DOHH2 (cell line): ENCODE measurements at regions not wholly inside any gene's neighbourhood (a gene's known extent, or its start where the extent isn't known, plus 50 kb on each side); places are given as distances from the start of the nearest gene placed in this dataset.

Experiments
- H3F3A ChIP-seq: fragments of 200-600 bp; sonication (generic), shearing (Covaris generic); 2 replicates; pipeline ENCODE4 v1.6.0; 2016; ENCODE audit warnings: antibody characterized with exemption, mild to moderate bottlenecking; ENCODE audit not compliant: control insufficient read depth, insufficient read depth
- H3K27ac ChIP-seq: fragments of 200-600 bp; sonication (generic); 2 replicates; pipeline ENCODE4 v1.5.1; 2014; ENCODE audit warnings: low read depth, mild to moderate bottlenecking, low read length, moderate library complexity
- H3K27me3 ChIP-seq: fragments of 200-600 bp; sonication (generic); 2 replicates; pipeline ENCODE4 v1.6.1; 2014; ENCODE audit warnings: mild to moderate bottlenecking, low read length, mixed read lengths; ENCODE audit not compliant: control insufficient read depth
- H3K36me3 ChIP-seq: fragments of 200-600 bp; sonication (generic); 2 replicates; pipeline ENCODE4 v1.6.1; 2014; ENCODE audit warnings: mild to moderate bottlenecking, low read length, moderate library complexity, mixed read lengths; ENCODE audit not compliant: control insufficient read depth
- H3K4me1 ChIP-seq: fragments of 200-600 bp; sonication (generic); 2 replicates; pipeline ENCODE4 v1.6.1; 2014; ENCODE audit warnings: mild to moderate bottlenecking, low read length, mixed read lengths; ENCODE audit not compliant: control insufficient read depth
- H3K4me2 ChIP-seq: fragments of 200-600 bp; sonication (generic); 2 replicates; pipeline ENCODE4 v1.6.0; 2014; ENCODE audit warnings: mild to moderate bottlenecking, low read length, moderate library complexity
- H3K4me3 ChIP-seq: fragments of 200-600 bp; sonication (generic); 2 replicates; pipeline ENCODE4 v1.5.1; 2014; ENCODE audit warnings: mild to moderate bottlenecking, low read length, mixed read lengths
- H3K79me2 ChIP-seq: fragments of 200-600 bp; sonication (generic); 2 replicates; pipeline ENCODE4 v1.6.1; 2014; ENCODE audit warnings: mild to moderate bottlenecking, low read length, mixed read lengths; ENCODE audit not compliant: control insufficient read depth
- H3K9me2 ChIP-seq: fragments of 200-600 bp; sonication (generic); replicated peaks from 2 replicates; pipeline ENCODE4 v1.6.1; 2014; ENCODE audit warnings: mild to moderate bottlenecking, low read length, mixed read lengths; ENCODE audit not compliant: control insufficient read depth
- H3K9me3 ChIP-seq: fragments of 200-600 bp; sonication (generic); 2 replicates; pipeline ENCODE4 v1.6.1; 2014; ENCODE audit warnings: antibody characterized with exemption, low read length, mixed read lengths; ENCODE audit not compliant: control insufficient read depth, insufficient read depth
- H4K20me1 ChIP-seq: fragments of 200-600 bp; sonication (generic); 2 replicates; pipeline ENCODE4 v1.6.0; 2014; ENCODE audit warnings: low read depth, mild to moderate bottlenecking, antibody characterized with exemption, low read length, moderate library complexity; ENCODE audit not compliant: control insufficient read depth, insufficient read depth
- CTCF ChIP-seq: fragments of 200-600 bp; sonication (generic); IDR thresholded peaks from one replicate; pipeline ENCODE4 v1.5.1; 2014; ENCODE audit warnings: antibody characterized with exemption, mild to moderate bottlenecking, low read depth, low read length; ENCODE audit not compliant: poor library complexity, severe bottlenecking
- EZH2phosphoT487 ChIP-seq: fragments of 200-600 bp; sonication (generic); IDR thresholded peaks from 2 replicates; pipeline ENCODE4 v1.6.1; 2017; ENCODE audit warnings: borderline replicate concordance, mild to moderate bottlenecking, antibody characterized with exemption, low read length, moderate library complexity, mixed read lengths

DNA sequence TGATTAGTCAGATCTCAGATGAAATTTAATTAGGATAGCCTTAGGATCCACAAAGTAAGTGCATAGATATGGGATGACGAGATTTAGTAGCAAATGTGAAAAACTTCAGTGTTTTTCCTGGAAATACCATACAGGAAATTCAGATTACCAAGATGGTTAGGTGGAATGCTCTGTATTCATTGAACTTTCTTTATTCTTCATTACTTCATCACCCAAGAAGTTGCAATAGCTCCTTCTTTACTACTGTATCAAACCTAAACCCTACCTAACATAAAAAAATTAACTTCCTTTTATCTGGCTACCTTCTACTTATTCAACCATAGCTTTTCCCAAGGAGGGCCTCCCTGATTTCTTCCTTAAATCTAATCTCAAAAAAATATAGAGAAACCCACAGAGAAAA is 100.4 kb downstream of the TTC6 start:
- H3K9me2 ChIP-seq, result no peaks in the 10 kb centered on the region
- no peaks in the 10 kb centered on the region for H3K4me1 ChIP-seq
- no peaks in the 10 kb centered on the region for H3F3A ChIP-seq
- no peak overlapping the region for H3K4me3 ChIP-seq
- TF ChIP-seq CTCF (no peak), EZH2phosphoT487 (no peak)
- H3K27me3 ChIP-seq, result no peaks in the 10 kb centered on the region
- no peaks in the 10 kb centered on the region for H4K20me1 ChIP-seq
- H3K36me3 ChIP-seq, result no peaks in the 10 kb centered on the region
- no peaks in the 10 kb centered on the region for H3K9me3 ChIP-seq
- no peak overlapping the region for H3K27ac ChIP-seq
- no peak overlapping the region for H3K4me2 ChIP-seq
- no peaks in the 10 kb centered on the region for H3K79me2 ChIP-seq

DNA sequence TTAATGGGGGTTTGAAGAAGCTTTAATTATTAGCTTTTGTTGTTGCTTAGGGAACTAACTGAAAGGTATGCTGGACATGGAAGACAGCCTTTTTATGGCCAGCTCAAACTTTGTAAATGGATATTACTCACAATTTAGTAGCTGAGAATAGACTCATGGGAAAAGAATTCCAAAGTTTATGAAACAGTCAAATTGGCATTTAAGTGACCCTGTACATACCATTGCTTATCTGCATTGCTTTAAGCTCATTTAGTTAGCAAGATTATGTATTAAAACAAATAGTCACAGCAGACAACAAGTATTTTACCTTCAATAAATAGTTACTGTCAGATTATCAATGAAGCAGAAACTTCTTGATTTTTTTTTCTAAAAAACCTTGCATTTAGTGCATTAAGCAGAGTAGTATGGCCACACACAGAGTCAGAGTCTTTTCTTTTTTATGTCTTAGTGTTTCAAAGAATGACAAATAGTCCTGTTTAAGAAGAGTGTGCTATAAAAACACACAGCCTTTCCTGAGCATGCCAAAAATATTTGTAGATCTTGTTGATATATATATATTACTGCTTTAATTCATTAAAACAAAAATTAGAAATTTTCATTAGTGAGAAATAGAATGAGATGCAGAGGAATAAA is 102.2 kb downstream of the TTC6 start:
- Histone ChIP-seq H3K4me3 (no peak overlapping the region), H4K20me1 (no peaks in the 10 kb centered on the region), H3K27me3 (no peaks in the 10 kb centered on the region), H3K36me3 (no peaks in the 10 kb centered on the region), H3K79me2 (no peaks in the 10 kb centered on the region), H3K4me2 (no peak overlapping the region), H3K9me3 (no peaks in the 10 kb centered on the region), H3F3A (no peaks in the 10 kb centered on the region), H3K4me1 (no peaks in the 10 kb centered on the region), H3K27ac (no peak overlapping the region), H3K9me2 (no peaks in the 10 kb centered on the region)
- TF ChIP-seq CTCF (no peak), EZH2phosphoT487 (no peak)

- Histone ChIP-seq H3K4me1 (no peaks in the 10 kb centered on the region), H3F3A (no peaks in the 10 kb centered on the region), H3K9me3 (no peaks in the 10 kb centered on the region), H3K27me3 (no peaks in the 10 kb centered on the region), H3K36me3 (no peaks in the 10 kb centered on the region), H3K4me3 (no peak overlapping the region), H3K79me2 (no peaks in the 10 kb centered on the region), H3K27ac (no peak overlapping the region), H3K4me2 (no peak overlapping the region), H3K9me2 (no peaks in the 10 kb centered on the region), H4K20me1 (no peaks in the 10 kb centered on the region)
- TF ChIP-seq CTCF (no peak), EZH2phosphoT487 (no peak)
These were observed 103.7 kb downstream of the TTC6 start for GRCh38 chr14:37698840-37699777.
